Lower leg skin (tissue), 3 donors: ENCODE measurements at regions not wholly inside any gene's neighbourhood (a gene's known extent, or its start where the extent isn't known, plus 50 kb on each side); places are given as distances from the start of the nearest gene placed in this dataset.

Source experiments
- POLR2A ChIP-seq, 2 donors: fragments of 450-650 bp; IDR thresholded peaks; one replicate each; pipeline ENCODE4 v1.6.1; 2016 to 2017; ENCODE audit warnings: antibody characterized with exemption in 2 of 2, mild to moderate bottlenecking in 1 of 2, moderate library complexity in 1 of 2
- TF ChIP-seq, protein P1 (sequence below), 3 donors: fragments of 450-650 bp; IDR thresholded peaks; one replicate each; pipeline ENCODE4 v1.5.1; 2016; ENCODE audit warnings: antibody characterized with exemption in 3 of 3, mild to moderate bottlenecking in 3 of 3, moderate library complexity in 2 of 3

GRCh38 chr10:58068809-58069208 is 198.9 kb downstream of the IPMK start:
- TF ChIP-seq, protein P1, sequence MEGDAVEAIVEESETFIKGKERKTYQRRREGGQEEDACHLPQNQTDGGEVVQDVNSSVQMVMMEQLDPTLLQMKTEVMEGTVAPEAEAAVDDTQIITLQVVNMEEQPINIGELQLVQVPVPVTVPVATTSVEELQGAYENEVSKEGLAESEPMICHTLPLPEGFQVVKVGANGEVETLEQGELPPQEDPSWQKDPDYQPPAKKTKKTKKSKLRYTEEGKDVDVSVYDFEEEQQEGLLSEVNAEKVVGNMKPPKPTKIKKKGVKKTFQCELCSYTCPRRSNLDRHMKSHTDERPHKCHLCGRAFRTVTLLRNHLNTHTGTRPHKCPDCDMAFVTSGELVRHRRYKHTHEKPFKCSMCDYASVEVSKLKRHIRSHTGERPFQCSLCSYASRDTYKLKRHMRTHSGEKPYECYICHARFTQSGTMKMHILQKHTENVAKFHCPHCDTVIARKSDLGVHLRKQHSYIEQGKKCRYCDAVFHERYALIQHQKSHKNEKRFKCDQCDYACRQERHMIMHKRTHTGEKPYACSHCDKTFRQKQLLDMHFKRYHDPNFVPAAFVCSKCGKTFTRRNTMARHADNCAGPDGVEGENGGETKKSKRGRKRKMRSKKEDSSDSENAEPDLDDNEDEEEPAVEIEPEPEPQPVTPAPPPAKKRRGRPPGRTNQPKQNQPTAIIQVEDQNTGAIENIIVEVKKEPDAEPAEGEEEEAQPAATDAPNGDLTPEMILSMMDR (IDR thresholded peaks at IDR 0.05) = no peak
- TF ChIP-seq POLR2A (IDR thresholded peaks at IDR 0.05) = no peak
